C4-2B (cell line): ENCODE measurements at regions not wholly inside any gene's neighbourhood (a gene's known extent, or its start where the extent isn't known, plus 50 kb on each side); places are given as distances from the start of the nearest gene placed in this dataset.

Experiments
- CTCF ChIP-seq: fragments of 450-650 bp; conservative IDR thresholded peaks from 2 replicates; pipeline ENCODE4 v1.5.1; 2017; ENCODE audit warnings: mild to moderate bottlenecking
- ZFX ChIP-seq: fragments of 450-650 bp; IDR thresholded peaks from 2 replicates; pipeline ENCODE4 v1.6.1; 2017

- peak; percentile 68 for TF ChIP-seq CTCF
- TF ChIP-seq ZFX: no peak
These were observed 148.8 kb upstream of the MID1 start for GRCh38 chrX:10769195-10769594.
